Sciatic nerve (tissue), 2 donors: ENCODE measurements at regions not wholly inside any gene's neighbourhood (a gene's known extent, or its start where the extent isn't known, plus 50 kb on each side); places are given as distances from the start of the nearest gene placed in this dataset.
"Not testable (repeated sequence)": the region's sequence is repeated elsewhere in the genome, so short reads cannot be mapped to it uniquely, and the experiment has no call there.

ENCODE experiments used
- ATAC-seq: fragments of 200-7000 bp; cut with Tn5 transposase; one replicate; pipeline ENCODE4 v1.9.1; 2020; ENCODE audit warnings: mild to moderate bottlenecking, moderate library complexity
- DNase-seq: peaks from one replicate; pipeline ENCODE4 v3.0.0-alpha.2; 2020; ENCODE audit warnings: low spot score
- intact Hi-C: fragments of 100-400 bp; cut with DNase I; formaldehyde crosslinking; loops from one replicate; pipeline ENCODE4 v1.14.2; 2022
- donor health status: DM: no; HTN: no; CAD: no.
- donor health status: DM: no; HTN: no; CAD: no.

GRCh38 chrX:117522725-117523700 lies 593.6 kb downstream of the KLHL13 start:
- DNase-seq (no peak), ATAC-seq (no peak)
- intact Hi-C loops, result no loop called here

- intact Hi-C loops, result no loop called here
- DNase-seq (no peak), ATAC-seq (no peak)
Observed at GRCh38 chrX:117517994-117518393, 598.6 kb downstream of the KLHL13 start.

DNA sequence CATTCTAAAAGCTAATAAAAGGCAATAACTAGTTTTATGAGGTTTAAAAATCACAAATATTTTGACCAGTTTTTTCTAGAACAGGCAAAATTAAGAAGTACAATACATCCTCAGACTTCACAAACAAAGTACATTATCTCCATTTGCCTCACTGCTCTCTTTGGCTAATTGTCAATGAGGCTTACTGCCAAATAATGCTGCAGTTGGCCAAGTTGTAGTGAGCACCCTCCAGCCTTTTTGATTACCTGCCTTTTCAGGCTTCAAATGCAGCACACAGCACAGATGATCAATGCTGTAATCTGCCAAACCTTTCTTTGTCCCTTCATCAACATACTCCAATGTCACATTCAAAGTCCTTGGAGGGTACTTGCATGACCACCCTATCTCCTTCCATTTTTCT lies 605.2 kb downstream of the KLHL13 start:
- intact Hi-C loops, result no loop called here
- no peak for DNase-seq
- no peak for ATAC-seq

- ATAC-seq, result no peak
- intact Hi-C loops, result no loop called here
- DNase-seq, result no peak
Observed at GRCh38 chrX:117510453-117510852, 606.2 kb downstream of the KLHL13 start.

DNA sequence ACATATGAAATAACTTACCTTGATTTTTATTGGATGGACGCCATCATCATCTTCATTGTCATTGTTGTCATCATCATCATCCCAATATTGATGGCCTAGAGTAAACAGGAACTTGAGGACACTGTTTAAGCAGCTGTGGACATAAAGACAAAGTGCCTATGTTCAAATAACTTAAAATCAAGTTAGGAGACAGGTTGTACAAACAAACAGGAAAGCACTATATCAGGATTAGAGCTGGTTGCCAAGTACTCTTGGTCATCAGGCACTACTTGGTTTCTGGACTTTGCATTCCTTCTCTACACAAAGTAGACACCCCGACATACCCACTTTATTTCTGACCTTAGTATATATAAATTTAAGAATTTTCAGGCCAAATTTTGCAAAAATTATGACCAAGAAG lies 608.6 kb downstream of the KLHL13 start:
- ATAC-seq (no peak), DNase-seq (no peak)
- intact Hi-C loops, result no loop called here

- intact Hi-C loops, result no loop called here
- ATAC-seq, result no peak
- DNase-seq, result no peak
Observed at GRCh38 chrX:117487421-117487820, 629.2 kb downstream of the KLHL13 start.

DNA sequence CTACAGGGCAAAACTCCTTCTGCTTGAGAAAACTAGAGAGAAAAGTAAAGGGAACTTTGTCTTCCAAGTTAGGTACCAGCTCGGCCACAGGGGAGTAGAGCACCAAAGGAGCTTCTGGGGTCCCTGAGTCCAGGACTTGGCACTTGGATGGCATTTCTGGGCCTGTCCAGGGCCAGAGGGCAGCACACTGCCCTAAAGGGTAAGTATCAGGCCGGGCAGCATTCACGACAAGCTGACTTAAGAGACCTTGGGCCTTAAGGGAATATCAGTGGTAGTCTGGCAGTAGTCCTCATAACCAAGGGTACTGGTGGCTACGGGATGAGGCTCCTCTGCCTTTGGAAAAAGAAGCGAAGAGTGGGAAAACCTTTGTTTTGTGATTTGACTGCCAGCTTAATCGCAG lies 632.7 kb downstream of the KLHL13 start:
- intact Hi-C loops, result no loop called here
- no peak for DNase-seq
- no peak for ATAC-seq

- intact Hi-C loops, result no loop called here
- DNase-seq (no peak), ATAC-seq (no peak)
Observed at GRCh38 chrX:117458243-117458968, 658.2 kb downstream of the KLHL13 start.

DNA sequence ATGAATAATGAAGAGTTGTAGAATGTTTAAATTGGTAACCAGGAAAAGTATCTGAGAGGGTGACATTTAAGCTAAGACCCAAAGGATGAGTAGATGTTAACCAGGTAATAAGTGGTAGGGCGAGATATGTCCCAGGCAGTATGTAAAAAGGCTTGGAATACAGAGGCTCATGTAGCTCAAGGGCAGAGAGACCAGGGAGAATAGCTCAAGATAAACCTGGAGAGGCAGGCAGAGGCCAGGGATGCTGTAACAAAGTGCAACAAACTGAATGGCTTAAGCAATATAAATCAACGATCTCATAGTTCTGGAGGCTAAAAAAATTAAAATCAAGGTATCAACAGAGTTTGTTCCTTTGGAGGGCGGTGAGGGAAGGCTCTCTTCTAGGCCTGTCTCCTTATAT lies 660.8 kb downstream of the KLHL13 start:
- no peak for ATAC-seq
- DNase-seq, result no peak
- intact Hi-C loops, result no loop called here

DNA sequence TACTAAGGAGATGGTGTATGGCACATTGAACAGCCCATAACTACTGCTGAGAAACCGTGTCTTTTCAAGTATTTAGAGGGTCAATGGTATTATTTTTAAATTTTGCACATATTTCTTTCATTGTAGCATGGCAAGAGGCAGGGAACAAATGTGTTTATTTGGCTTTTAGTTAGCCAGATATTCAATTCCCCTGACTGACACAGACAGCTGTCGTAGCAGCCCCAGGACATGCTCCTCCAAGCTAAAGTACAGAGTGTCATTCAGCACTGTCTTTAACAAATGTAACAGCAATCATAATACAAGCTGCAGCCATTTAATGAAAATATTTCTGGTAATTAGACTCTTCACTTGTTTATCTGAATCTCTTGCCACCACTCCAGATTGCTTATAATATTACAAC lies 687.1 kb downstream of the KLHL13 start:
- intact Hi-C loops, result no loop called here
- no peak for ATAC-seq
- DNase-seq, result no peak

DNA sequence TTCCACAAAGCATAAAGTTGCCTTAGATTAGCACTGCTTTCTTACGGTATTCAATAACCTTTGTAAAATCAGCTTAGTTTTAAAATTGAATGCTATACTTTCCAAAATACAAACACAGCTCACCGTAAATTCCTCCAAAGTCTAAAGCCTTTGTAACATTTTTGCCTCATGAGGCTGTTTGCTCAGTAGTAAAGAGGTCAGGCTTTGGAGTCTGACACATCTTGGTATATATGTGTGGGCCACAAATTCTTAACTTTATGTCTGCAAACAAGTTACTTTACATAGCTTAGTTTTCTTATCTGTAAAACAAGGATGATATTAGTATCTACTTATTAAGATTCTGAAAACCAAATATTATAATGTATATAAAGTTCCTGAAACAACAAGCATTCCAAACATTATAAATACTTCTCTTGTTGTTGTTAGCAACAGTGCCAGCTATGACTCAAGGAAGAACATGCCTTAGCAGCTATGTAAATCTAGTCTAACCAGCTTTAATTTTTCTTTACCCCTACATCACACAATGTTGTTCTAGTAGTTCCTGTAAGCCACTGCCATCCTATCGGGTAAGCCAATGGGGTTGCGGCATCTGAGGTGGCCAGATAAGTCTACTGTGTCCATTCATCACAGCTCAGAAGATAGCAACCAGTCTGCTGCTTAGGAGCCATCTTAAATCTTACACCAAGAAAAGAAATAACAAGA lies 709.0 kb downstream of the KLHL13 start:
- no peak for ATAC-seq
- no peak for DNase-seq
- intact Hi-C loops, result no loop called here

- DNase-seq (no peak), ATAC-seq (no peak)
- intact Hi-C loops, result no loop called here
Observed at GRCh38 chrX:117400839-117401238, 715.8 kb downstream of the KLHL13 start.

DNA sequence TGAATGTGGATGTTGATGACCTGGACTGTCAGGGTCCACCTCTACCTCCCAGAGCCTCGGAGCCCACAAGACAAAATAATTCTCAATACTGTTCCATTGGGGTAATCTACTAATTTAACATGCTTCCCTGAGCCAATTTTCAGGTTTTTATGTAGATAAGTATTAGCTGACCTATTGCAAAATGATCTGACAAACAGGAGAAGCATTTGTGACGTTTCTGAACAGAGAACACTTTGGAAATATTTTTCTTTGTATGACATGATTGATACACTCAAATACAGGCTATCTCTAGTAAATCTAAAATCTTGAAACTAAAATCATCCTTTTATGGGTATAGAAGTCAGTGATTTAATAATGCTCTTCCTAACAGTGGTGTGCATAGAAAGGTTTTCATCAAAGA lies 716.6 kb downstream of the KLHL13 start:
- intact Hi-C loops, result no loop called here
- DNase-seq (no peak), ATAC-seq (no peak)

GRCh38 chrX:117397844-117398243 lies 718.8 kb downstream of the KLHL13 start:
- DNase-seq, result no peak
- intact Hi-C loops, result no loop called here
- no peak for ATAC-seq

DNA sequence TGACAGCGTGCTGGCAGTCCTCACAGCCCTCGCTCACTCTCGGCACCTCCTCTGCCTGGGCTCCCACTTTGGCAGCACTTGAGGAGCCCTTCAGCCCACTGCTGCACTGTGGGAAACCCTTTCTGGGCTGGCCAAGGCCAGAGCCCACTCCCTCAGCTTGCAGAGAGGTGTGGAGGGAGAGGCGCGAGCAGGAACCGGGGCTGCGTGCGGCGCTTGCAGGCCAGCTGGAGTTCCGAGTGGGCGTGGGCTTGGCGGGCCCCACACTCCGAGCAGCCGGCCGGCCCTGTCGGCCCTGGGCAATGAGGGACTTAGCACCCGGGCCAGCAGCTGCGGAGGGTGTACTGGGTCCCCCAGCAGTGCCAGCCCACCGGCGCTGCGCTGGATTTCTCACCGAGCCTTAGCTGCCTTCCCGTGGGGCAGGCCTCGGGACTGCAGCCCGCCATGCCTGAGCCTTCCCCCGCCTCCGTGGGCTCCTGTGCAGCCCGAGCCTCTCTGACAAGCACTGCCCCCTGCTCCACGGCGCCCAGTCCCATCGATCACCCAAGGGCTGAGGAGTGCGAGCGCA lies 722.0 kb downstream of the KLHL13 start:
- intact Hi-C loops, DNase-seq, ATAC-seq: not testable (repeated sequence)

GRCh38 chrX:117392360-117392759 lies 724.2 kb downstream of the KLHL13 start:
- ATAC-seq, DNase-seq, intact Hi-C loops: not testable (repeated sequence)

DNA sequence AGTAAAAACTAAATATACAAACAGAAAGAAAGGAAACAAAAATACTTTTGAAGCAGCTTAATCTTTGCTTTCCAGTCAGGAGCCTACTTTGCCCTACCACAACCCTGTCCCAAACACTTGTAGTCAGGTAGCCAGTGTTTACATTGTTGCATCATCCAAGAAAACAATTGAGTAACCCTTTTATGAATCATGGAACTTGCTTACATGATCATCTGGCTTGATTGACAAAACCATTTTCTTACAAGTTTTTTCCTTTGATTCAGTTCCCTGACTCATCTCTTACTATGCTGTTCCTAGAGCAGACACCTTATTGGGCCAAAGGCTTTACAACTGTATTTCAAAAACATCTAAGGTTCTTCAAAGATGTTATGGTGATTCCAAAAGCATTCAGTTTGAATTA lies 740.1 kb downstream of the KLHL13 start:
- intact Hi-C loops, result no loop called here
- no peak for DNase-seq
- no peak for ATAC-seq

- DNase-seq, result no peak
- intact Hi-C loops, result no loop called here
- ATAC-seq, result no peak
Observed at GRCh38 chrX:117335209-117335608, 781.4 kb downstream of the KLHL13 start.

DNA sequence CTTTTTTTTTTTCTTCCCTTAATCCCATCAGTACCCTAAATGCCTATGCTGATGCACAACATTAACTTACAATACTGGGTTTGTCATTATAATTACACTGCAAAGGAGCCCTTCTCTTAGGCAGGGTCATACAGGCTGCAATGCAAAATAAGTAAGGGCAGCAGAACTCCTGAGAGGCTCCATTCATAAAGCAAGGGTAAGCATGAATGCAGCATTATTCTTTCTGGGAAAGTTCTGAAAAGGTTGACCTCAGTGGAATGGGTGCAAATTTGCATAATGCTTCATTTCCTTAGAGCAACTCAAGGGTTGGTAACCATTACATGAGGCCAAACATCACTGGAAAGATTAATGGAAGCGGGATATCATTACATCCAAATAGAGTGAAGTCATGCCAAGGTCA lies 789.2 kb downstream of the KLHL13 start:
- intact Hi-C loops, result no loop called here
- DNase-seq (no peak), ATAC-seq (no peak)
